ENCODE measurements at regions not wholly inside any gene's neighbourhood (a gene's known extent, or its start where the extent isn't known, plus 50 kb on each side); places are given as distances from the start of the nearest gene placed in this dataset.

DNA sequence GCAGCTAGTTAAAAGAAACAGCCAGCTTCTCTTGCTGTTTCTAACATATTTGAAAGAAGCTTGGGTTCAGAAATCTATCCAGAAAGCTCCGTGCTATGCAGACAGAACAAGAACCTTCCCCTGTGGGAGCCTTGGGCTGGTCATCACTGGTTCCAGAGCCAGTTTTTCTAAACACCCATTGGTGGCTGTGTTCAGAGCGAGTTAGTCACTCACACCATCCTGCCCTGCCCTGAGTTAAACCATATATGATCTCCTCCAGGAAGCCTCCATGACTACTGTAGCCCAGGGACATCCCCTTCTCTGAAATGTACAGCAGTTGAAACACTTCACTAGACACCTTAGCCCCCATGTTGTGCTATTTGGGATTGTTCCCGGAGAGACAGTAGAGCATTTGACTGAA, 200.8 kb upstream of the SGCG start (continued):
- no peak for TF ChIP-seq HNRNPK (IDR thresholded peaks at IDR 0.05; ENCODE audit: low read depth, low read length, poor library complexity, severe bottlenecking)
- TF ChIP-seq HMG20B (CRISPR knock-in tag; IDR thresholded peaks at IDR 0.05): no peak
- TF ChIP-seq FOXJ3 (CRISPR knock-in tag; IDR thresholded peaks at IDR 0.05): no peak
- no peak for TF ChIP-seq HDAC6 (IDR thresholded peaks at IDR 0.05; ENCODE audit: low read depth, low read length)
- TF ChIP-seq, protein P1, sequence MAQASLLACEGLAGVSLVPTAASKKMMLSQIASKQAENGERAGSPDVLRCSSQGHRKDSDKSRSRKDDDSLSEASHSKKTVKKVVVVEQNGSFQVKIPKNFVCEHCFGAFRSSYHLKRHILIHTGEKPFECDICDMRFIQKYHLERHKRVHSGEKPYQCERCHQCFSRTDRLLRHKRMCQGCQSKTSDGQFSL (CRISPR knock-in tag; IDR thresholded peaks at IDR 0.05): no peak
- TF ChIP-seq, protein P1 (tag; IDR thresholded peaks at IDR 0.05): no peak
- TF ChIP-seq ZNF347 (CRISPR knock-in tag; IDR thresholded peaks at IDR 0.05; ENCODE audit: low read depth): no peak
- TF ChIP-seq, protein P2, sequence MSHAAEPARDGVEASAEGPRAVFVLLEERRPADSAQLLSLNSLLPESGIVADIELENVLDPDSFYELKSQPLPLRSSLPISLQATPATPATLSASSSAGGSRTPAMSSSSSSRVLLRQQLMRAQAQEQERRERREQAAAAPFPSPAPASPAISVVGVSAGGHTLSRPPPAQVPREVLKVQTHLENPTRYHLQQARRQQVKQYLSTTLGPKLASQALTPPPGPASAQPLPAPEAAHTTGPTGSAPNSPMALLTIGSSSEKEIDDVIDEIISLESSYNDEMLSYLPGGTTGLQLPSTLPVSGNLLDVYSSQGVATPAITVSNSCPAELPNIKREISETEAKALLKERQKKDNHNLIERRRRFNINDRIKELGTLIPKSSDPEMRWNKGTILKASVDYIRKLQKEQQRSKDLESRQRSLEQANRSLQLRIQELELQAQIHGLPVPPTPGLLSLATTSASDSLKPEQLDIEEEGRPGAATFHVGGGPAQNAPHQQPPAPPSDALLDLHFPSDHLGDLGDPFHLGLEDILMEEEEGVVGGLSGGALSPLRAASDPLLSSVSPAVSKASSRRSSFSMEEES (CRISPR knock-in tag; IDR thresholded peaks at IDR 0.05): no peak

DNA sequence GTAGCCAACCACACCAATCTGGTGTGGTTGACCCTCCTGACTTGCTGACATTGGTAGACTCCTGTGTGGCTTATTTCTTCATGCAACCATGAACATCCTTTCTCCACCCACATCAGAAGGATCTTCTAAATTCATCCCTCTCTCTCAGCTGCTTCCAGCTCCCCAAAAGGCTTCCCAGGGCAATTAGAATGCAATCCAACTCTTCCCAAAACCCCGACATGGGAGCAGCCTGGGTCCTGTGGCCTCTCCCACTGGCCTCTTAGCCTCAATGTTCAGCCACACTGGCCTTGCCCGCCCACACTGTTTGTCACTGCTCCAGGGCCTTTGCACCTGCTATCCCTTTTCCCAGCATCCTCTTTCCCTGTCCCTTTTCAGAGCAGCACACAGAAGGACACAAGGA, 199.8 kb upstream of the SGCG start:
- in situ Hi-C loops (cut with MboI): no loop called here
- WGBS (ENCODE audit: insufficient coverage, low coverage, missing lambda C conversion rate): 0% methylated on average over 2 of the region's 2 CpGs
- TF ChIP-seq, protein P3, sequence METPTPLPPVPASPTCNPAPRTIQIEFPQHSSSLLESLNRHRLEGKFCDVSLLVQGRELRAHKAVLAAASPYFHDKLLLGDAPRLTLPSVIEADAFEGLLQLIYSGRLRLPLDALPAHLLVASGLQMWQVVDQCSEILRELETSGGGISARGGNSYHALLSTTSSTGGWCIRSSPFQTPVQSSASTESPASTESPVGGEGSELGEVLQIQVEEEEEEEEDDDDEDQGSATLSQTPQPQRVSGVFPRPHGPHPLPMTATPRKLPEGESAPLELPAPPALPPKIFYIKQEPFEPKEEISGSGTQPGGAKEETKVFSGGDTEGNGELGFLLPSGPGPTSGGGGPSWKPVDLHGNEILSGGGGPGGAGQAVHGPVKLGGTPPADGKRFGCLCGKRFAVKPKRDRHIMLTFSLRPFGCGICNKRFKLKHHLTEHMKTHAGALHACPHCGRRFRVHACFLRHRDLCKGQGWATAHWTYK (CRISPR knock-in tag; IDR thresholded peaks at IDR 0.05): no peak
- TF ChIP-seq, protein P4, sequence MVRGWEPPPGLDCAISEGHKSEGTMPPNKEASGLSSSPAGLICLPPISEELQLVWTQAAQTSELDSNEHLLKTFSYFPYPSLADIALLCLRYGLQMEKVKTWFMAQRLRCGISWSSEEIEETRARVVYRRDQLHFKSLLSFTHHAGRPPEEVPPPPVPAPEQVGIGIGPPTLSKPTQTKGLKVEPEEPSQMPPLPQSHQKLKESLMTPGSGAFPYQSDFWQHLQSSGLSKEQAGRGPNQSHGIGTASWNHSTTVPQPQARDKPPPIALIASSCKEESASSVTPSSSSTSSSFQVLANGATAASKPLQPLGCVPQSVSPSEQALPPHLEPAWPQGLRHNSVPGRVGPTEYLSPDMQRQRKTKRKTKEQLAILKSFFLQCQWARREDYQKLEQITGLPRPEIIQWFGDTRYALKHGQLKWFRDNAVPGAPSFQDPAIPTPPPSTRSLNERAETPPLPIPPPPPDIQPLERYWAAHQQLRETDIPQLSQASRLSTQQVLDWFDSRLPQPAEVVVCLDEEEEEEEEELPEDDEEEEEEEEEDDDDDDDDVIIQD (CRISPR knock-in tag; IDR thresholded peaks at IDR 0.05): no peak
- TF ChIP-seq, protein P5, sequence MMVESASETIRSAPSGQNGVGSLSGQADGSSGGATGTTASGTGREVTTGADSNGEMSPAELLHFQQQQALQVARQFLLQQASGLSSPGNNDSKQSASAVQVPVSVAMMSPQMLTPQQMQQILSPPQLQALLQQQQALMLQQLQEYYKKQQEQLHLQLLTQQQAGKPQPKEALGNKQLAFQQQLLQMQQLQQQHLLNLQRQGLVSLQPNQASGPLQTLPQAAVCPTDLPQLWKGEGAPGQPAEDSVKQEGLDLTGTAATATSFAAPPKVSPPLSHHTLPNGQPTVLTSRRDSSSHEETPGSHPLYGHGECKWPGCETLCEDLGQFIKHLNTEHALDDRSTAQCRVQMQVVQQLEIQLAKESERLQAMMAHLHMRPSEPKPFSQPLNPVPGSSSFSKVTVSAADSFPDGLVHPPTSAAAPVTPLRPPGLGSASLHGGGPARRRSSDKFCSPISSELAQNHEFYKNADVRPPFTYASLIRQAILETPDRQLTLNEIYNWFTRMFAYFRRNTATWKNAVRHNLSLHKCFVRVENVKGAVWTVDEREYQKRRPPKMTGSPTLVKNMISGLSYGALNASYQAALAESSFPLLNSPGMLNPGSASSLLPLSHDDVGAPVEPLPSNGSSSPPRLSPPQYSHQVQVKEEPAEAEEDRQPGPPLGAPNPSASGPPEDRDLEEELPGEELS (CRISPR knock-in tag; IDR thresholded peaks at IDR 0.05; ENCODE audit: borderline replicate concordance): no peak
- TF ChIP-seq ZKSCAN8 (CRISPR knock-in tag; IDR thresholded peaks at IDR 0.05): no peak
- TF ChIP-seq, protein P6, sequence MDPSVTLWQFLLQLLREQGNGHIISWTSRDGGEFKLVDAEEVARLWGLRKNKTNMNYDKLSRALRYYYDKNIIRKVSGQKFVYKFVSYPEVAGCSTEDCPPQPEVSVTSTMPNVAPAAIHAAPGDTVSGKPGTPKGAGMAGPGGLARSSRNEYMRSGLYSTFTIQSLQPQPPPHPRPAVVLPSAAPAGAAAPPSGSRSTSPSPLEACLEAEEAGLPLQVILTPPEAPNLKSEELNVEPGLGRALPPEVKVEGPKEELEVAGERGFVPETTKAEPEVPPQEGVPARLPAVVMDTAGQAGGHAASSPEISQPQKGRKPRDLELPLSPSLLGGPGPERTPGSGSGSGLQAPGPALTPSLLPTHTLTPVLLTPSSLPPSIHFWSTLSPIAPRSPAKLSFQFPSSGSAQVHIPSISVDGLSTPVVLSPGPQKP (CRISPR knock-in tag; IDR thresholded peaks at IDR 0.05): no peak

More for the DNA sequence above, 199.8 kb upstream of the SGCG start:
- H3K9me3 ChIP-seq (replicated peaks; ENCODE audit: control insufficient read depth, insufficient read depth, low read depth, low read length): no peaks in the 10 kb centered on the region
- no peaks in the 10 kb centered on the region; a peak in 1 of 5 replicates for H3K4me1 ChIP-seq (replicated peaks in 1 of 2; ENCODE audit: control insufficient read depth in 2 of 2, insufficient read depth in 2 of 2, low read length in 2 of 2)
- DNase-seq (ENCODE audit: extremely low read depth in 1 of 4, low spot score in 3 of 4) (no peak), ATAC-seq (no peak), FAIRE-seq (no peak)
- no peaks in the 10 kb centered on the region for H3K9me1 ChIP-seq (ENCODE audit: control insufficient read depth, insufficient read depth, low read length)
- ChIA-PET CTCF (ENCODE audit: low intra/inter-chr PET ratio) (no interaction called here), POLR2A (no interaction called here)
- H3K27me3 ChIP-seq (ENCODE audit: control insufficient read depth in 2 of 2, insufficient read depth in 2 of 2, low read length in 2 of 2): peaks cover 0 to 9% of the 10 kb centered on the region in 2 experiments; a peak in 2 of 5 replicates
- no peak overlapping the region for H3K4me3 ChIP-seq
- no TSS peak for BruUV-seq (replicated peaks)
- H2AFZ ChIP-seq (ENCODE audit: low read depth, low read length): no peak overlapping the region
- no peaks in the 10 kb centered on the region for H3K79me2 ChIP-seq (ENCODE audit: control insufficient read depth, insufficient read depth, low read length)
- intact Hi-C loops (cut with micrococcal nuclease): no loop called here
- no peak overlapping the region for H3K27ac ChIP-seq (ENCODE audit: extremely low read depth, low read depth, low read length)
- no peaks in the 10 kb centered on the region for H4K20me1 ChIP-seq (replicated peaks; ENCODE audit: control insufficient read depth, insufficient read depth, low read length)
- no peaks in the 10 kb centered on the region for H3K36me3 ChIP-seq (ENCODE audit: control insufficient read depth, insufficient read depth, low read length)
- H3K4me2 ChIP-seq (ENCODE audit: insufficient read depth, low read length): no peak overlapping the region
- no peak overlapping the region for H3K9ac ChIP-seq (ENCODE audit: insufficient read depth in 1 of 2, low read depth in 2 of 2, low read length in 2 of 2)
